ENCODE measurements at regions not wholly inside any gene's neighbourhood (a gene's known extent, or its start where the extent isn't known, plus 50 kb on each side); places are given as distances from the start of the nearest gene placed in this dataset.
"Not testable (repeated sequence)": the region's sequence is repeated elsewhere in the genome, so short reads cannot be mapped to it uniquely, and the experiment has no call there.

DNA sequence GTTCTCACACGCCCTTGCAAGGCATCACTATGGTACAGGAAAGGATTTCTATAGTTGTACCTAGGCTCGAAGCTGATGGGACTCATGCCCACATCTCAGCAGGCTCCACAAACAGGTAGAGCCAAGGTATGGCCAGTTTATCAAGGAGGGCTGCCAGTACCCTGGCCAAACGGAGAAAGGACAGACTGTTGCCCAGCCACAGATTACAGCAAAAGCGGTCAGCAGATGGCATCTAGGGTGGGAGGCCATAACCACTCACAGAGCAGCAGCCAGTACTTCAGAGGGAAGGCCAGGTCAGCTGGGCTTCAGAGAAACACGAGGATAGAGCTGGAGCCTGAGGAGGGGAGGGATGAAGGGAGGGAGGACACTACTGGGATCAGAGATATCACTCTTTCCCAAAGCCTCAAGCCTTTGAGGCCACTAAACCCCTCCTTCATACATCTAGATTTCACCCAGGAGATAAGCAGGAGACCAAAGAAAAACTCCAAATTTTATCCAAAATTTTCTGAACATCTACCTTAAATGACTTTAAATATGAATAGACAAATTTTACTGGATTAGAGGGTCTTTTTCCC lies 904.2 kb upstream of the NXPH2 start:
- intact Hi-C loops (cut with DNase I): no loop called here
- no peaks in the 10 kb centered on the region for H3K9me3 ChIP-seq
- H3K36me3 ChIP-seq (ENCODE audit: insufficient read depth in 1 of 2, low read depth in 1 of 2): no peaks in the 10 kb centered on the region
- H3K27me3 ChIP-seq (ENCODE audit: insufficient read depth in 3 of 3, low read length in 2 of 3): no peaks in the 10 kb centered on the region
- no peaks in the 10 kb centered on the region for H3K4me1 ChIP-seq
- DNase-seq (no peak), ATAC-seq (no peak)
- 63 to 70% (median 69%) methylated on average over 5 of the region's 5 CpGs for WGBS, 3 donors
- no peak overlapping the region for H3K4me3 ChIP-seq
- no peak overlapping the region for H3K27ac ChIP-seq
- TF ChIP-seq CTCF (IDR thresholded peaks at IDR 0.05): no peak

GRCh38 chr2:139674577-139674976 lies 894.4 kb upstream of the NXPH2 start:
- no peak for TF ChIP-seq CTCF (IDR thresholded peaks at IDR 0.05)
- no peaks in the 10 kb centered on the region for H3K9me3 ChIP-seq
- intact Hi-C loops (cut with DNase I): no loop called here
- no peak for DNase-seq
- no peak overlapping the region for H3K4me3 ChIP-seq
- no peaks in the 10 kb centered on the region for H3K4me1 ChIP-seq
- no peak overlapping the region for H3K27ac ChIP-seq
- no peaks in the 10 kb centered on the region for H3K36me3 ChIP-seq (ENCODE audit: insufficient read depth in 1 of 2, low read depth in 1 of 2)
- ATAC-seq: no peak
- no peaks in the 10 kb centered on the region for H3K27me3 ChIP-seq (ENCODE audit: insufficient read depth in 3 of 3, low read length in 2 of 3)

DNA sequence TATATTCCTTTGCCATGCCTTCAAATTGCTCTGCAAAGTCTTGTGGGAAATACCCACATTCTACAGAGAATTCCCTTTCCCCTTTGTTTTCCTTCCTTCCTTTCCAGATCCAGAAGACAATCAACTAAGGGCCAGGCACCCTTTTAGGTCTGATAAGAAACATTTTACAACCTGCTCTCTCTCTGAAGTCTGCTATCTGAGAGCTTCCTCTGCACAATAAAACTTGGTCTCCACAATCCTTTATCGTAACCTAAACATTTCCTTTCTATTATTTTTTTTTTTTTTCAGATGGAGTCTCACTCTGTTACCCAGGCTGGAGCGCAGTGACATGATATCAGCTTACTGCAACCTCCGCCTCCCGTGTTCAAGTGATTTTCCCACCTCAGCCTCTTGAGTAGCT lies 893.3 kb upstream of the NXPH2 start:
- H3K27ac ChIP-seq; DNase-seq; H3K9me3 ChIP-seq; H3K4me3 ChIP-seq; H3K4me1 ChIP-seq; H3K36me3 ChIP-seq (ENCODE audit: insufficient read depth in 1 of 2, low read depth in 1 of 2); ATAC-seq; H3K27me3 ChIP-seq (ENCODE audit: insufficient read depth in 3 of 3, low read length in 2 of 3); intact Hi-C loops (cut with DNase I): not testable (repeated sequence)
- WGBS, 3 donors: 55 to 63% (median 56%) methylated on average over 4 of the region's 4 CpGs

GRCh38 chr2:139669675-139670074 lies 889.5 kb upstream of the NXPH2 start:
- Histone ChIP-seq H3K27ac (no peak overlapping the region), H3K4me1 (no peaks in the 10 kb centered on the region), H3K9me3 (no peaks in the 10 kb centered on the region), H3K4me3 (no peak overlapping the region), H3K27me3 (ENCODE audit: insufficient read depth in 3 of 3, low read length in 2 of 3) (no peaks in the 10 kb centered on the region), H3K36me3 (ENCODE audit: insufficient read depth in 1 of 2, low read depth in 1 of 2) (no peaks in the 10 kb centered on the region)
- 65 to 71% (median 68%) methylated on average over 2 of the region's 2 CpGs for WGBS, 3 donors
- DNase-seq: no peak
- TF ChIP-seq CTCF (IDR thresholded peaks at IDR 0.05): no peak
- intact Hi-C loops (cut with DNase I): no loop called here
- ATAC-seq: no peak

DNA sequence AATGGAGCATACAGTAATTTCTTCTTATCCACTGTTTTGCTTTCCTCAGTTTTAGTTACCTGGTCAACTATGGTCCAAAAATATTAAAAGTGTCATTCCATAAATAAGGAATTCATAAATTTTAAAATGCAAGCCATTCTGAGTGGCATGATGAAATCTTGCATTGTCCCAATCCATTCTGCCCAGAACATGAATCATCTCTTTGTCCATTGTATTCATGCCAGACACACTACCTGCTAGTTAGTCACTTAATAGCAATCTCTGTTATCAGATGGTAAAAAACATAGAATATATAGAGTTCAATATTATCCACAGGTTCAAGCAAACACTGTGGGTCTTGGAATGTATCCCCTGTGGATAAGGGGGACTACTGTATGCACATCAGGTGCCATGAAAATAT lies 872.2 kb upstream of the NXPH2 start:
- H3K36me3 ChIP-seq (ENCODE audit: insufficient read depth in 1 of 2, low read depth in 1 of 2): no peaks in the 10 kb centered on the region
- no peak overlapping the region for H3K27ac ChIP-seq
- DNase-seq (no peak), ATAC-seq (no peak)
- H3K4me3 ChIP-seq: no peak overlapping the region
- no peaks in the 10 kb centered on the region for H3K4me1 ChIP-seq
- intact Hi-C loops (cut with DNase I): no loop called here
- no peaks in the 10 kb centered on the region for H3K9me3 ChIP-seq
- H3K27me3 ChIP-seq (ENCODE audit: insufficient read depth in 3 of 3, low read length in 2 of 3): no peaks in the 10 kb centered on the region
- TF ChIP-seq CTCF (IDR thresholded peaks at IDR 0.05): no peak

Measured in psoas muscle (tissue), 7 donors.